ENCODE measurements at regions not wholly inside any gene's neighbourhood (a gene's known extent, or its start where the extent isn't known, plus 50 kb on each side); places are given as distances from the start of the nearest gene placed in this dataset.

GRCh38 chr2:6475155-6475940 lies 390.4 kb downstream of the CMPK2 start:
- TF ChIP-seq CTCF (conservative IDR thresholded peaks at IDR 0.05) (no peak), EZH2 (IDR thresholded peaks at IDR 0.05; ENCODE audit: low read depth) (no peak)

All from PC-9 (cell line).